K562 (cell line): ENCODE measurements at regions not wholly inside any gene's neighbourhood (a gene's known extent, or its start where the extent isn't known, plus 50 kb on each side); places are given as distances from the start of the nearest gene placed in this dataset.
"Not testable (repeated sequence)": the region's sequence is repeated elsewhere in the genome, so short reads cannot be mapped to it uniquely, and the experiment has no call there.

Source experiments
- ATAC-seq: fragments of 200-7000 bp; cut with Tn5 transposase; 3 replicates; pipeline ENCODE4 v1.9.1; 2020; ENCODE audit warnings: moderate library complexity
- BruUV-seq: library from RNA; stranded (reverse); fragments of 400-500 nt; replicated peaks from 2 replicates; lab custom pipeline; 2021; lab: Mats Ljungman, UMichigan
- CTCF ChIA-PET: fragments of 300-600 bp; formaldehyde crosslinking; extraction: SDS; loops from one replicate; lab custom pipeline; 2021; ENCODE audit warnings: low intra/inter-chr PET ratio; lab: Yijun Ruan, JAX
- POLR2A ChIA-PET: fragments of 300-600, 350-650 bp; sonication (Branson Sonifier 250); formaldehyde crosslinking; extraction: SDS; loops from one replicate; lab custom pipeline; 2021; ENCODE audit warnings: antibody characterized with exemption, inconsistent platforms; lab: Yijun Ruan, JAX
- DNase-seq, 4 experiments: peaks; one replicate each; pipeline versions ENCODE4 v3.0.0 to v3.0.0-alpha.2; 2011 to 2018; ENCODE audit warnings: low spot score in 3 of 4, mixed read lengths in 3 of 4; ENCODE audit errors: extremely low read depth in 1 of 4
- FAIRE-seq: peaks from 2 replicates; lab custom pipeline; 2011; peaks lifted over from hg19 to GRCh38; lab: Jason Lieb, UNC
- H2AFZ ChIP-seq: 2 replicates; pipeline ENCODE4 v1.6.0; 2011; ENCODE audit warnings: low read depth, low read length, control low read depth, inconsistent platforms
- H3K27ac ChIP-seq: fragments of 200-600 bp; 3 replicates; pipeline ENCODE4 v1.8.0; 2011; ENCODE audit warnings: low read depth, mild to moderate bottlenecking, control low read depth, inconsistent platforms, low read length, moderate library complexity, mixed read lengths; ENCODE audit errors: extremely low read depth
- H3K27me3 ChIP-seq, 2 experiments: fragments of 300-600 bp in 1 of 2; 2 replicates in 1 of 2; 3 replicates in 1 of 2; pipeline versions ENCODE4 v1.6.0 to v1.8.0; 2011; ENCODE audit warnings: inconsistent platforms in 2 of 2, low read length in 2 of 2, mild to moderate bottlenecking in 1 of 2, mixed read lengths in 1 of 2, moderate library complexity in 1 of 2; ENCODE audit not compliant: control insufficient read depth in 2 of 2, insufficient read depth in 2 of 2
- H3K36me3 ChIP-seq: fragments of 300-600 bp; 3 replicates; pipeline ENCODE4 v1.8.0; 2011; ENCODE audit warnings: mild to moderate bottlenecking, low read length, inconsistent platforms; ENCODE audit not compliant: control insufficient read depth, insufficient read depth
- H3K4me1 ChIP-seq, 2 experiments: fragments of 200-600 bp in 1 of 2; replicated peaks in 1 of 2; 2 replicates in 1 of 2; 3 replicates in 1 of 2; pipeline versions ENCODE4 v1.5.1 to v1.8.0; 2011; ENCODE audit warnings: inconsistent platforms in 2 of 2, low read length in 2 of 2, mild to moderate bottlenecking in 1 of 2, mixed read lengths in 1 of 2, moderate library complexity in 1 of 2; ENCODE audit not compliant: control insufficient read depth in 2 of 2, insufficient read depth in 2 of 2
- H3K4me2 ChIP-seq: 2 replicates; pipeline ENCODE4 v1.6.1; 2011; ENCODE audit warnings: low read length, control low read depth, inconsistent platforms, mixed read lengths; ENCODE audit not compliant: insufficient read depth
- H3K4me3 ChIP-seq: fragments of 200-600 bp; sonication (generic), shearing (Covaris generic); 2 replicates; pipeline ENCODE4 v1.5.1; 2016; ENCODE audit warnings: control low read depth, inconsistent platforms
- H3K79me2 ChIP-seq: fragments of 200-600 bp; 3 replicates; pipeline ENCODE4 v1.8.0; 2011; ENCODE audit warnings: low read length, inconsistent platforms; ENCODE audit not compliant: control insufficient read depth, insufficient read depth
- H3K9ac ChIP-seq, 2 experiments: 2 replicates each; pipeline versions ENCODE4 v1.6.0 to v1.6.1; 2011; ENCODE audit warnings: low read depth in 2 of 2, low read length in 2 of 2, control low read depth in 1 of 2, inconsistent platforms in 1 of 2, mild to moderate bottlenecking in 1 of 2, mixed read lengths in 1 of 2; ENCODE audit not compliant: insufficient read depth in 1 of 2
- H3K9me1 ChIP-seq: one replicate; pipeline ENCODE4 v1.6.0; 2011; ENCODE audit warnings: inconsistent platforms, mild to moderate bottlenecking, low read length, moderate library complexity; ENCODE audit not compliant: control insufficient read depth, insufficient read depth
- H3K9me3 ChIP-seq: replicated peaks from 2 replicates; pipeline ENCODE4 v1.5.1; 2011; ENCODE audit warnings: low read depth, low read length, inconsistent platforms; ENCODE audit not compliant: control insufficient read depth, insufficient read depth
- H4K20me1 ChIP-seq: replicated peaks from 2 replicates; pipeline ENCODE4 v1.6.1; 2011; ENCODE audit warnings: low read length, inconsistent platforms, mixed read lengths; ENCODE audit not compliant: control insufficient read depth, insufficient read depth
- BHLHE40 ChIP-seq: IDR thresholded peaks from 2 replicates; pipeline ENCODE4 v1.6.1; 2011; ENCODE audit warnings: low read length, improper control_type of control experiment
- SP2 ChIP-seq: IDR thresholded peaks from 2 replicates; pipeline ENCODE4 v1.6.1; 2011; ENCODE audit warnings: mild to moderate bottlenecking, low read depth, low read length, moderate library complexity; ENCODE audit not compliant: poor library complexity, severe bottlenecking; ENCODE audit errors: extremely low read depth
- WGBS: fragments of 100-300 bp; shearing (Covaris generic); methylation state at CpG from one replicate; pipeline ENCODE4 v1.1.6; 2016; ENCODE audit warnings: low coverage, mixed read lengths; ENCODE audit not compliant: insufficient coverage; ENCODE audit errors: missing lambda C conversion rate; 5-methylcytosine and 5-hydroxymethylcytosine counted together
- in situ Hi-C: fragments of 300-500 bp; cut with MboI; formaldehyde crosslinking; loops from 4 replicates; pipeline ENCODE4 v1.15.0; 2018; ENCODE audit warnings: inconsistent platforms, mixed read lengths
- intact Hi-C: fragments of 100-400 bp; cut with micrococcal nuclease; formaldehyde crosslinking; loops from 2 replicates; pipeline ENCODE4 v1.14.2; 2022

- DNase-seq, in situ Hi-C loops, CTCF ChIA-PET, H4K20me1 ChIP-seq, H3K36me3 ChIP-seq, FAIRE-seq, H3K9ac ChIP-seq, H3K9me1 ChIP-seq, H3K4me1 ChIP-seq, BruUV-seq, H2AFZ ChIP-seq, H3K27ac ChIP-seq, H3K4me2 ChIP-seq, H3K9me3 ChIP-seq, POLR2A ChIA-PET, intact Hi-C loops, H3K4me3 ChIP-seq, ATAC-seq, H3K79me2 ChIP-seq, H3K27me3 ChIP-seq: not testable (repeated sequence)
- WGBS, result 0% methylated on average over 24 of the region's 29 CpGs
Observed at GRCh38 chr10:34035241-34035790, 700.8 kb upstream of the NRP1 start.

- BruUV-seq, result no TSS peak
- no peaks in the 10 kb centered on the region for H3K36me3 ChIP-seq
- TF ChIP-seq SP2 (no peak), BHLHE40 (peak; percentile 33; the same call in 1 of the 2 replicates)
- TF ChIP-seq, all 486 proteins: peak for 1
- no peaks in the 10 kb centered on the region for H3K9me3 ChIP-seq
- no peak overlapping the region for H2AFZ ChIP-seq
- H3K4me2 ChIP-seq, result no peak overlapping the region
- no peaks in the 10 kb centered on the region for H3K79me2 ChIP-seq
- no peak for DNase-seq
- FAIRE-seq, result no peak
- no peaks in the 10 kb centered on the region for H4K20me1 ChIP-seq
- ChIA-PET CTCF (no interaction called here), POLR2A (no interaction called here)
- H3K4me1 ChIP-seq, result no peaks in the 10 kb centered on the region
- intact Hi-C loops, result no loop called here
- in situ Hi-C loops, result no loop called here
- WGBS, result 0% methylated on average over 5 of the region's 5 CpGs
- H3K9me1 ChIP-seq, result no peaks in the 10 kb centered on the region
- no peak overlapping the region for H3K9ac ChIP-seq
- H3K4me3 ChIP-seq, result no peak overlapping the region
- no peak overlapping the region for H3K27ac ChIP-seq
- H3K27me3 ChIP-seq, result no peaks in the 10 kb centered on the region
- no peak for ATAC-seq
Observed at GRCh38 chr10:34033078-34033477, 698.6 kb upstream of the NRP1 start.
